Stomach (tissue), 8 donors: ENCODE measurements at regions not wholly inside any gene's neighbourhood (a gene's known extent, or its start where the extent isn't known, plus 50 kb on each side); places are given as distances from the start of the nearest gene placed in this dataset.

Source experiments
- DNase-seq, 2 donors: peaks; one replicate each; pipeline versions ENCODE4 v3.0.0 to v3.0.0-alpha.2; 2013 to 2019
- H3K27ac ChIP-seq, 5 donors: fragments of 200-600 bp in 4 of 5; sonication (generic) in 4 of 5; one replicate each; pipeline ENCODE4 v1.5.1; 2013 to 2019; ENCODE audit warnings: mild to moderate bottlenecking in 1 of 5, moderate library complexity in 1 of 5
- H3K27me3 ChIP-seq, 3 donors: fragments of 200-600 bp; sonication (generic); one replicate each; pipeline ENCODE4 v1.5.1; 2017 to 2019; ENCODE audit warnings: mixed run types in 1 of 3
- H3K36me3 ChIP-seq, 4 donors: fragments of 200-600 bp; sonication (generic); 1 replicate in 3 of 4; 2 replicates in 1 of 4; pipeline ENCODE4 v1.5.1; 2016 to 2019
- H3K4me1 ChIP-seq, 4 donors: fragments of 200-600 bp; sonication (generic); one replicate each; pipeline ENCODE4 v1.5.1; 2016 to 2019
- H3K4me3 ChIP-seq, 4 donors: fragments of 200-600 bp; sonication (generic) in 3 of 4; one replicate each; pipeline ENCODE4 v1.5.1; 2016 to 2019; ENCODE audit warnings: mild to moderate bottlenecking in 1 of 4
- H3K9me3 ChIP-seq, 4 donors: fragments of 200-600 bp; sonication (generic); one replicate each; pipeline ENCODE4 v1.5.1; 2016 to 2019
- EP300 ChIP-seq: sonication (generic); formaldehyde crosslinking; IDR thresholded peaks from one replicate; pipeline ENCODE4 v1.6.1; 2017; ENCODE audit warnings: antibody characterized with exemption
- POLR2A ChIP-seq, 4 donors: fragments of 450-650 bp; IDR thresholded peaks; one replicate each; pipeline ENCODE4 v1.6.1; 2016; ENCODE audit warnings: antibody characterized with exemption in 4 of 4, control low read depth in 2 of 4, mild to moderate bottlenecking in 1 of 4, moderate library complexity in 1 of 4
- POLR2AphosphoS5 ChIP-seq, 3 donors: sonication (generic); formaldehyde crosslinking; IDR thresholded peaks; one replicate each; pipeline ENCODE4 v1.6.1; 2016; ENCODE audit warnings: antibody characterized with exemption in 3 of 3
- WGBS, 5 donors: extraction: QIAGEN DNeasy Blood & Tissue Kit in 3 of 5; methylation state at CpG; one replicate each; pipeline versions ENCODE4 v1.1.5 to v1.1.7; 2013 to 2018; 5-methylcytosine and 5-hydroxymethylcytosine counted together
- intact Hi-C: fragments of 100-400 bp; cut with DNase I; formaldehyde crosslinking; loops from one replicate; pipeline ENCODE4 v1.15.1; 2023; ENCODE audit warnings: low total_unique reads
- TF ChIP-seq, protein P1 (sequence below), 7 experiments: fragments of 450-650 bp in 4 of 7; fragments of 200-600 bp in 3 of 7; sonication (generic) in 3 of 7; IDR thresholded peaks; one replicate each; pipeline ENCODE4 v1.5.1; 2016 to 2019; ENCODE audit warnings: antibody characterized with exemption in 7 of 7, control low read depth in 2 of 7, mild to moderate bottlenecking in 1 of 7
- donor health status: healthy with polysubstance abuse.
- donor health status: Bipolar disorder and iron deficiency.
- donor health status: healthy.

DNA sequence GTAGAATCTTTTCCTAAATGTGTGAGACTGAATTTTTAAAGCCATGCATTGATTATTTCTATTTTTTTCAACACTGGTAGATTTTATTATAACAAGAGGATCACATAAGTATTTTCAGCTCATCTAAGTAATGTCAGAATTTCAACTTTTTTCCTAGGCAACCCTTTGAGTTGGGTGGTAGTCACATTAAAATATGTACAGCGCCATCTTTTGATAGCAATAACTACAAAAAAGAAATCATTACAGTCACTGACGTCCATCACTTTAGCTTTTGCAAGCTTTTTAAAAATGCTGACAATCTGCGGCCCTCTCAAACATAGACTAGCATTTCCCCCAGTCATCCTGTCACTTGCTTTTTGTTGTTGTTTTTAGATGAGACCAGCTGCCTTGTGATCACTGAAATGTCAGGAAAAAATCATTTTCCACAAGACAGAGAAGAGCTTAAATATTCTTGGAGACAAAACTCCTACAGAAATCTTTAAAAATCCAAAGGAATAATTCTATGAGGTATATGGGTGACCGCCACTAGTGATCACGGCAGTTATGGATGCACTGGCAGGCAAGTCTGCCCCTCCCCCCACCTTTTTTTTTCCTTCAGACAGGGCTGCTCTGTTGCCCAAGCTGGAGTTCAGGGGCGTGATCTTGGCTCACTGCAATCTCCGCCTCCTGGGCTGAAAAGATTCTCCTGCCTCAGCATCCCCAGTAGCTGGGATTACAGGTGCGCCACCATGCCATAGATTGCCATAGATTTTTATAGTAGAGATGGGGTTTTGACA lies 384.0 kb upstream of the KCNMB2 start:
- DNase-seq, result no peak
- Histone ChIP-seq H3K27me3 (no peaks in the 10 kb centered on the region), H3K4me3 (no peak overlapping the region), H3K36me3 (no peaks in the 10 kb centered on the region), H3K4me1 (no peaks in the 10 kb centered on the region), H3K27ac (no peak overlapping the region), H3K9me3 (no peaks in the 10 kb centered on the region)
- intact Hi-C loops, result no loop called here
- WGBS, 5 donors, result 88 to 92% (median 90%) methylated on average over 8 of the region's 8 CpGs
- TF ChIP-seq, protein P1, sequence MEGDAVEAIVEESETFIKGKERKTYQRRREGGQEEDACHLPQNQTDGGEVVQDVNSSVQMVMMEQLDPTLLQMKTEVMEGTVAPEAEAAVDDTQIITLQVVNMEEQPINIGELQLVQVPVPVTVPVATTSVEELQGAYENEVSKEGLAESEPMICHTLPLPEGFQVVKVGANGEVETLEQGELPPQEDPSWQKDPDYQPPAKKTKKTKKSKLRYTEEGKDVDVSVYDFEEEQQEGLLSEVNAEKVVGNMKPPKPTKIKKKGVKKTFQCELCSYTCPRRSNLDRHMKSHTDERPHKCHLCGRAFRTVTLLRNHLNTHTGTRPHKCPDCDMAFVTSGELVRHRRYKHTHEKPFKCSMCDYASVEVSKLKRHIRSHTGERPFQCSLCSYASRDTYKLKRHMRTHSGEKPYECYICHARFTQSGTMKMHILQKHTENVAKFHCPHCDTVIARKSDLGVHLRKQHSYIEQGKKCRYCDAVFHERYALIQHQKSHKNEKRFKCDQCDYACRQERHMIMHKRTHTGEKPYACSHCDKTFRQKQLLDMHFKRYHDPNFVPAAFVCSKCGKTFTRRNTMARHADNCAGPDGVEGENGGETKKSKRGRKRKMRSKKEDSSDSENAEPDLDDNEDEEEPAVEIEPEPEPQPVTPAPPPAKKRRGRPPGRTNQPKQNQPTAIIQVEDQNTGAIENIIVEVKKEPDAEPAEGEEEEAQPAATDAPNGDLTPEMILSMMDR (IDR thresholded peaks at IDR 0.05), result no peak
- no peak for TF ChIP-seq EP300
- no peak for TF ChIP-seq POLR2A (IDR thresholded peaks at IDR 0.05)
- TF ChIP-seq POLR2AphosphoS5 (IDR thresholded peaks at IDR 0.05), result no peak

DNA sequence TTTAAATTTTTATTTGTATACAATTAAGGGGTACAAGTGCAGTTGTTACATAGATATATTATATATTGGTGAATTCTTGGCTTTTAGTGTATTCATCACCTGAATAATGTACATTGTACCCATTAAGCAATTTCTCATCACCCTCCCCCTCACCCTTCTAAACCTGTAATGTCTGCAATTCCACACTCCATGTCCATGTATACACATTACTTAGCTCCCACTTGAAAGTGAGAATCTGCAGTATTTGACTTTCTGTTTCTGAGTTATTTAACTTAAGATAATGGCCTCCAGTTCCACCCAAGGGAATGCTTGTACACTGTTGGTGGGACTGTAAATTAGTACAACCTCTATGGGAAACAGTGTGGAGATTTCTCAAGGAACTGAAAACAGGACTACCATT lies 383.2 kb upstream of the KCNMB2 start:
- H3K27ac ChIP-seq, result no peak overlapping the region
- H3K4me1 ChIP-seq, result no peaks in the 10 kb centered on the region
- no peaks in the 10 kb centered on the region for H3K27me3 ChIP-seq
- H3K9me3 ChIP-seq, result no peaks in the 10 kb centered on the region
- H3K36me3 ChIP-seq, result no peaks in the 10 kb centered on the region
- H3K4me3 ChIP-seq, result no peak overlapping the region
- TF ChIP-seq POLR2AphosphoS5 (IDR thresholded peaks at IDR 0.05), result no peak
- TF ChIP-seq, protein P1 (IDR thresholded peaks at IDR 0.05), result no peak
- no peak for TF ChIP-seq EP300
- TF ChIP-seq POLR2A (IDR thresholded peaks at IDR 0.05), result no peak
- intact Hi-C loops, result no loop called here
- DNase-seq, result no peak

DNA sequence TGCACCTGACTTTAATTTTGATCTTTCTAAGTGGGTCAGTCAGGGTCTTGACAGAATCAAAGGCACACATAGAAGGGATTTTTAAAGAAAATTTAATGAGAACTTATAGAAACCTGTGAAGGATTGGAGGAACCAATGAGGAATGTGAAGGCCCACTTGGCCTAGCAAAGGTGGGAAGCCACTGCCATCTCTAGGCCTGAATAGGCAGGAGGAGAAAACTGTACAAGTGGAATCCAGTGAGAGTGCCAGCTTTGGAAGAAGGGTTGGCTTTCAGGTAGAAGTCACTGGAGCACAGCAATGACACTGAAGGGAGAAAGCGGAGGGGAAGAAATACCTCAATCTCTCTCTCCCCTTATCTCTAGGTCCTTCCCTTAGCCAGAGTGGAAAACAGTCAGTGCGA lies 380.7 kb upstream of the KCNMB2 start:
- no peak overlapping the region for H3K27ac ChIP-seq
- H3K4me3 ChIP-seq, result no peak overlapping the region
- H3K27me3 ChIP-seq, result no peaks in the 10 kb centered on the region
- TF ChIP-seq EP300, result no peak
- no peak for TF ChIP-seq POLR2AphosphoS5 (IDR thresholded peaks at IDR 0.05)
- TF ChIP-seq, protein P1 (IDR thresholded peaks at IDR 0.05), result no peak
- TF ChIP-seq POLR2A (IDR thresholded peaks at IDR 0.05), result no peak
- H3K36me3 ChIP-seq, result no peaks in the 10 kb centered on the region
- WGBS, 5 donors, result 96 to 100% (median 99%) methylated on average over 2 of the region's 2 CpGs
- intact Hi-C loops, result no loop called here
- no peaks in the 10 kb centered on the region for H3K4me1 ChIP-seq
- DNase-seq, result peak in 1 of 2 donors; percentile 21
- no peaks in the 10 kb centered on the region for H3K9me3 ChIP-seq

DNA sequence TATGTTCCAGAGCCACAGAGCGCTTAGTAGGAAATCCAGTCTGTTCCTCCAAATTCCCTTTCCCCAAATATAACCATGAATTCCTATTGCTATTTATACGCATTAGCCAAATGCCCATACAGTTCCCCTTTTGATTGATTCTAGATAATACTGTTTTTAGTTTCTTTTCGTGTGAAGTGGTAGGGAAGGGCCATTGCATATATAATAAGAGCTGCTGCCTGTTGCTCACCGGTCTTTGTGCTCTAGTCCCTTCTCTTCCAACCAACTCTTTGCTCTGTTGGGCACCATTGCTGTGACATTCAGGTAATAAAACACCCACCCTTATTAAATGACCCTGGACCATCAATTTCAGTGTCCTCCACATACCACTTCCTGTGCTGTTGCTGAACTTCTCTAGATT lies 379.9 kb upstream of the KCNMB2 start:
- H3K27me3 ChIP-seq, result no peaks in the 10 kb centered on the region
- 64 to 72% (median 68%) methylated on average over 4 of the region's 4 CpGs for WGBS, 5 donors
- no peak overlapping the region for H3K27ac ChIP-seq
- H3K9me3 ChIP-seq, result no peaks in the 10 kb centered on the region
- H3K4me3 ChIP-seq, result no peak overlapping the region
- no peak for DNase-seq
- H3K36me3 ChIP-seq, result no peaks in the 10 kb centered on the region
- H3K4me1 ChIP-seq, result no peaks in the 10 kb centered on the region
- intact Hi-C loops, result no loop called here
- TF ChIP-seq POLR2A (IDR thresholded peaks at IDR 0.05), result no peak
- TF ChIP-seq, protein P1 (IDR thresholded peaks at IDR 0.05), result no peak
- TF ChIP-seq EP300, result no peak
- TF ChIP-seq POLR2AphosphoS5 (IDR thresholded peaks at IDR 0.05), result no peak
